GM12878 (cell line): ENCODE measurements at regions not wholly inside any gene's neighbourhood (a gene's known extent, or its start where the extent isn't known, plus 50 kb on each side); places are given as distances from the start of the nearest gene placed in this dataset.

ENCODE experiments used
- ATAC-seq: fragments of 200-7000 bp; cut with Tn5 transposase; 3 replicates; pipeline ENCODE4 v1.9.1; 2020; ENCODE audit warnings: mild to moderate bottlenecking, moderate library complexity
- BruUV-seq: library from RNA; stranded (reverse); fragments of 400-500 nt; replicated peaks from 2 replicates; lab custom pipeline; 2021; lab: Mats Ljungman, UMichigan
- CTCF ChIA-PET: fragments of 300-600 bp; sonication (Branson Sonifier 250); formaldehyde crosslinking; extraction: SDS; loops from one replicate; lab custom pipeline; 2021; ENCODE audit warnings: inconsistent platforms; lab: Yijun Ruan, JAX
- POLR2A ChIA-PET: fragments of 350-600 bp; formaldehyde crosslinking; extraction: SDS; loops from one replicate; lab custom pipeline; 2021; ENCODE audit warnings: inconsistent platforms; lab: Charles Lee
- RAD21 ChIA-PET: fragments of 300-600 bp; sonication (Branson Sonifier 250); formaldehyde crosslinking; loops from one replicate; lab custom pipeline; 2023; ENCODE audit warnings: antibody characterized with exemption; ENCODE audit not compliant: unreplicated experiment; lab: Charles Lee
- SMC1A ChIA-PET: fragments of 300-600 bp; sonication (Branson Sonifier 250); formaldehyde crosslinking; loops from one replicate; lab custom pipeline; 2023; ENCODE audit not compliant: unreplicated experiment, uncharacterized antibody; lab: Charles Lee
- DNase-seq: peaks from one replicate; pipeline ENCODE4 v3.0.0-alpha.2; 2011; ENCODE audit warnings: low read depth, low spot score
- FAIRE-seq: peaks from 3 replicates; lab custom pipeline; 2011; peaks lifted over from hg19 to GRCh38; lab: Jason Lieb, UNC
- H2AFZ ChIP-seq: 2 replicates; pipeline ENCODE4 v1.6.0; 2011; ENCODE audit warnings: low read depth, low read length, control low read depth; ENCODE audit not compliant: control insufficient read depth
- H3K27ac ChIP-seq: 2 replicates; pipeline ENCODE4 v1.5.1; 2011; ENCODE audit warnings: control low read depth; ENCODE audit not compliant: control insufficient read depth, insufficient read depth
- H3K27me3 ChIP-seq, 2 experiments: replicated peaks in 1 of 2; 2 replicates each; pipeline versions ENCODE4 v1.6.0 to v1.6.1; 2011; ENCODE audit warnings: low read length in 1 of 2; ENCODE audit not compliant: control insufficient read depth in 2 of 2, insufficient read depth in 2 of 2
- H3K36me3 ChIP-seq, 2 experiments: 2 replicates each; pipeline ENCODE4 v1.5.1; 2011; ENCODE audit warnings: low read length in 1 of 2; ENCODE audit not compliant: control insufficient read depth in 2 of 2, insufficient read depth in 2 of 2
- H3K4me1 ChIP-seq: 2 replicates; pipeline ENCODE4 v1.6.1; 2011; ENCODE audit warnings: mild to moderate bottlenecking, low read length, moderate library complexity, mixed read lengths; ENCODE audit not compliant: control insufficient read depth, insufficient read depth
- H3K4me2 ChIP-seq: 2 replicates; pipeline ENCODE4 v1.6.0; 2011; ENCODE audit warnings: control low read depth; ENCODE audit not compliant: control insufficient read depth, insufficient read depth
- H3K4me3 ChIP-seq: fragments of 200-600 bp; sonication (generic); 2 replicates; pipeline ENCODE4 v1.5.1; 2016
- H3K79me2 ChIP-seq: 2 replicates; pipeline ENCODE4 v1.6.0; 2011; ENCODE audit warnings: low read length; ENCODE audit not compliant: control insufficient read depth, insufficient read depth
- H3K9ac ChIP-seq: 2 replicates; pipeline ENCODE4 v1.8.0; 2011; ENCODE audit warnings: low read length, control low read depth, mixed read lengths; ENCODE audit not compliant: control insufficient read depth, insufficient read depth
- H3K9me3 ChIP-seq: replicated peaks from 3 replicates; pipeline ENCODE4 v1.5.1; 2011; ENCODE audit warnings: mild to moderate bottlenecking, low read length; ENCODE audit not compliant: control insufficient read depth, insufficient read depth
- H4K20me1 ChIP-seq: 2 replicates; pipeline ENCODE4 v1.6.0; 2011; ENCODE audit not compliant: control insufficient read depth, insufficient read depth
- CBX3 ChIP-seq: fragments of 200-600 bp; sonication (generic); IDR thresholded peaks from 2 replicates; pipeline ENCODE4 v1.6.1; 2016; ENCODE audit warnings: low read depth, borderline replicate concordance
- CREM ChIP-seq: IDR thresholded peaks from 2 replicates; pipeline ENCODE4 v1.6.1; 2014; ENCODE audit warnings: antibody characterized with exemption, low read depth
- E4F1 ChIP-seq: fragments of 450-650 bp; IDR thresholded peaks from 2 replicates; pipeline ENCODE4 v1.6.1; 2018; ENCODE audit warnings: borderline replicate concordance, mild to moderate bottlenecking; ENCODE audit not compliant: partially characterized antibody
- JUNB ChIP-seq: IDR thresholded peaks from 2 replicates; pipeline ENCODE4 v1.6.1; 2016; ENCODE audit warnings: antibody characterized with exemption, mild to moderate bottlenecking
- KAT2A ChIP-seq: conservative IDR thresholded peaks from 2 replicates; pipeline ENCODE4 v1.6.1; 2011; ENCODE audit warnings: low read depth, low read length; ENCODE audit not compliant: control insufficient read depth
- MEF2A ChIP-seq: IDR thresholded peaks from 2 replicates; pipeline ENCODE4 v1.6.1; 2011; ENCODE audit warnings: low read depth, mild to moderate bottlenecking, low read length, moderate library complexity; ENCODE audit not compliant: insufficient read depth
- NFYB ChIP-seq: IDR thresholded peaks from 2 replicates; pipeline ENCODE4 v1.6.1; 2011; ENCODE audit warnings: low read depth, mild to moderate bottlenecking, low read length, improper control_type of control experiment, moderate library complexity; ENCODE audit not compliant: insufficient read depth
- RBBP5 ChIP-seq: fragments of 200-600 bp; sonication (generic); conservative IDR thresholded peaks from 2 replicates; pipeline ENCODE4 v1.6.1; 2016
- SUPT20H ChIP-seq: IDR thresholded peaks from 2 replicates; pipeline ENCODE4 v1.6.1; 2011; ENCODE audit warnings: low read depth, mild to moderate bottlenecking, low read length, moderate library complexity, borderline replicate concordance; ENCODE audit not compliant: control insufficient read depth
- WGBS: methylation state at CpG from one replicate; pipeline ENCODE4 v1.1.6; 2016; ENCODE audit warnings: low lambda C conversion rate; ENCODE audit not compliant: insufficient replicate concordance, insufficient coverage; ENCODE audit errors: missing lambda C conversion rate; 5-methylcytosine and 5-hydroxymethylcytosine counted together
- in situ Hi-C: fragments of 300-500 bp; cut with MboI; formaldehyde crosslinking; loops from 9 replicates; pipeline ENCODE4 v1.14.3; 2018; ENCODE audit warnings: mixed read lengths
- intact Hi-C: fragments of 100-400 bp; cut with micrococcal nuclease; formaldehyde crosslinking; loops from one replicate; pipeline ENCODE4 v1.14.2; 2022; ENCODE audit not compliant: unreplicated experiment
- TF ChIP-seq, protein P1 (sequence below): fragments of 450-650 bp; IDR thresholded peaks from 2 replicates; pipeline ENCODE4 v1.6.1; 2017; ENCODE audit warnings: mild to moderate bottlenecking, moderate library complexity

GRCh38 chr11:90635151-90635550, 412.3 kb upstream of the CHORDC1 start (continued):
- TF ChIP-seq CBX3 (no peak), JUNB (no peak), MEF2A (no peak), SUPT20H (no peak)
- TF ChIP-seq, protein P1, sequence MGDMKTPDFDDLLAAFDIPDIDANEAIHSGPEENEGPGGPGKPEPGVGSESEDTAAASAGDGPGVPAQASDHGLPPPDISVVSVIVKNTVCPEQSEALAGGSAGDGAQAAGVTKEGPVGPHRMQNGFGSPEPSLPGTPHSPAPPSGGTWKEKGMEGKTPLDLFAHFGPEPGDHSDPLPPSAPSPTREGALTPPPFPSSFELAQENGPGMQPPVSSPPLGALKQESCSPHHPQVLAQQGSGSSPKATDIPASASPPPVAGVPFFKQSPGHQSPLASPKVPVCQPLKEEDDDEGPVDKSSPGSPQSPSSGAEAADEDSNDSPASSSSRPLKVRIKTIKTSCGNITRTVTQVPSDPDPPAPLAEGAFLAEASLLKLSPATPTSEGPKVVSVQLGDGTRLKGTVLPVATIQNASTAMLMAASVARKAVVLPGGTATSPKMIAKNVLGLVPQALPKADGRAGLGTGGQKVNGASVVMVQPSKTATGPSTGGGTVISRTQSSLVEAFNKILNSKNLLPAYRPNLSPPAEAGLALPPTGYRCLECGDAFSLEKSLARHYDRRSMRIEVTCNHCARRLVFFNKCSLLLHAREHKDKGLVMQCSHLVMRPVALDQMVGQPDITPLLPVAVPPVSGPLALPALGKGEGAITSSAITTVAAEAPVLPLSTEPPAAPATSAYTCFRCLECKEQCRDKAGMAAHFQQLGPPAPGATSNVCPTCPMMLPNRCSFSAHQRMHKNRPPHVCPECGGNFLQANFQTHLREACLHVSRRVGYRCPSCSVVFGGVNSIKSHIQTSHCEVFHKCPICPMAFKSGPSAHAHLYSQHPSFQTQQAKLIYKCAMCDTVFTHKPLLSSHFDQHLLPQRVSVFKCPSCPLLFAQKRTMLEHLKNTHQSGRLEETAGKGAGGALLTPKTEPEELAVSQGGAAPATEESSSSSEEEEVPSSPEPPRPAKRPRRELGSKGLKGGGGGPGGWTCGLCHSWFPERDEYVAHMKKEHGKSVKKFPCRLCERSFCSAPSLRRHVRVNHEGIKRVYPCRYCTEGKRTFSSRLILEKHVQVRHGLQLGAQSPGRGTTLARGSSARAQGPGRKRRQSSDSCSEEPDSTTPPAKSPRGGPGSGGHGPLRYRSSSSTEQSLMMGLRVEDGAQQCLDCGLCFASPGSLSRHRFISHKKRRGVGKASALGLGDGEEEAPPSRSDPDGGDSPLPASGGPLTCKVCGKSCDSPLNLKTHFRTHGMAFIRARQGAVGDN, result no peak

- 15% methylated on average over 4 of the region's 4 CpGs for WGBS
Measured at GRCh38 chr11:90630176-90630575, 407.3 kb upstream of the CHORDC1 start.

More at GRCh38 chr11:90630176-90630575, 407.3 kb upstream of the CHORDC1 start:
- intact Hi-C loops, result loop anchor here (10.0 kb wide), 1 partner anchor 615 kb away; no protein-coding TSS in a partner anchor
- Histone ChIP-seq H3K4me3 (no peak overlapping the region), H3K9ac (no peak overlapping the region), H3K9me3 (no peaks in the 10 kb centered on the region), H4K20me1 (no peaks in the 10 kb centered on the region), H3K27ac (no peak overlapping the region), H3K4me1 (no peaks in the 10 kb centered on the region), H2AFZ (no peak overlapping the region), H3K36me3 (no peaks in the 10 kb centered on the region), H3K4me2 (no peak overlapping the region), H3K79me2 (no peaks in the 10 kb centered on the region), H3K27me3 (no peaks in the 10 kb centered on the region)
- RAD21 ChIA-PET, result no interaction called here
- TF ChIP-seq E4F1 (no peak), RBBP5 (no peak), NFYB (no peak), CREM (no peak), KAT2A (no peak)
- TF ChIP-seq, protein P1, result no peak
- in situ Hi-C loops, result no loop called here
- no peak for FAIRE-seq
- no peak for DNase-seq
- ATAC-seq, result no peak
- SMC1A ChIA-PET, result no interaction called here
- CTCF ChIA-PET, result interaction anchor here (1.1 kb wide), 1 partner anchor 10 kb away, joined by 5 read pairs; no protein-coding TSS in a partner anchor
- BruUV-seq, result no TSS peak
- POLR2A ChIA-PET, result no interaction called here
